ENCODE measurements at regions not wholly inside any gene's neighbourhood (a gene's known extent, or its start where the extent isn't known, plus 50 kb on each side); places are given as distances from the start of the nearest gene placed in this dataset.
A peak's percentile ranks its signal among the peaks of the same experiment; 100 is the strongest.
"Not testable (repeated sequence)": the region's sequence is repeated elsewhere in the genome, so short reads cannot be mapped to it uniquely, and the experiment has no call there.

DNA sequence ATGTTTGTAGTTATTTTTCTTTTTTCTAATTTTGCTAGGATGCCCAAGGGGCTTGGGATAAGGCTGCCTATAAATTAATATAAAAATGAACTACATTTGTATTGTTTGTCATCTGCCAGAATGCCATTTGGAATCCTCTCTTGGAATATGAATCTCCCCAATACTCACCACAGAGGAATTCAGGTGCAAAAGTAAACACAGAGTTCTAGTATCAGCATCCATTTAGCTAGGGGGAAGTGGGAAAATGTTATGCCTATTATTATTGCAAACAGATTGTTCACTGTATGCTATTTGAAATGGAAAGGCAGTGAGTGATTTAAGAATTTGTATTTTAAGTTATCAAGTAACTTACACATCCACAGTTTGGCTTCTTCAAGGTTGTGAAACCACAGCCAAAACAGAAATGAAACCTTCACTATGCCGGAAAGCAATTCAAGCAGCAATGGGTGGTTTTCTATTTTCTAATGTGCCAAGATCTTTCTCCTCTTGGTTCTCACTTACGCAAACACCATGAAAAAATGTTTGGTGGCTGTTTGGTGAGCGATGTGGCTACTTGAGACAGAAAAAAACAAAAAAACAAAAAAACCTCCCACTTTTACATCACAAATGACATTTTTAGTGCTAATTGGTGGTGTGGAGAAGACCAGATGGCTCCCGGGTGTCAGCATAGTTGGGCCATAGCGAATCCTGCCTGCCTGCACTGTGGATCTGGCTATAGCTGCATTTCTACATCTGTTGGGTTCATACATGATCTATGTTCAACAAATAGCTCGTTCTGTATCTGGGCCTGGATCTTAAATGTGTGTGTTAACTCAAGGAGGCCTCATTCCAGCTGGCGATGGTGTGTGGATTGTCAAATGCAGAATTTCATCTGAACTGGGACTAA, 200.8 kb upstream of the GIMD1 start:
- H3K4me3 ChIP-seq = no peak overlapping the region
- no peak overlapping the region for H3K27ac ChIP-seq
- no peaks in the 10 kb centered on the region for H3K27me3 ChIP-seq
- no peaks in the 10 kb centered on the region for H3K9me3 ChIP-seq (replicated peaks)
- H3K36me3 ChIP-seq = no peaks in the 10 kb centered on the region
- H3K4me1 ChIP-seq = no peaks in the 10 kb centered on the region
- no peak for DNase-seq

DNA sequence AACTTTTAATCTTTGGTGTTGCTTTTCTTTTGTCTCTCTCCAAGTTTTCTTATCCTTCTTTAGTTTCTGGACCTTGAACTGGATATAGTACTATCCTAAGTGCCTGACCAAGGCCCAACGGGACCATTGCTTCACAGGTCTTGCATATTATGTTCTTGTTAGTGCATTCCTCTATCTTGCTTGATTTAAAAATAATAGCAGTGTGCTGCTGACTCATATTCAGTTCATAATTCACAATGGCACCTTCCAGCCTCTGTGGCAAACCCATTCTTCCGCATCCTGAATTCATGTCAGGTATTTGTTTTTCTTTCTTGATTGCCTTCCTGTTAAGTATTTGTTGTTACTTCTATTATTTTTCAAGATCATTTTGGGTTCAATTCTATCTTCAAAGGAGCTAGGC, 197.1 kb upstream of the GIMD1 start:
- no peak for DNase-seq
- H3K27me3 ChIP-seq = no peaks in the 10 kb centered on the region
- no peaks in the 10 kb centered on the region for H3K9me3 ChIP-seq (replicated peaks)
- no peak overlapping the region for H3K27ac ChIP-seq
- no peak overlapping the region for H3K4me3 ChIP-seq
- no peaks in the 10 kb centered on the region for H3K36me3 ChIP-seq
- H3K4me1 ChIP-seq = no peaks in the 10 kb centered on the region

DNA sequence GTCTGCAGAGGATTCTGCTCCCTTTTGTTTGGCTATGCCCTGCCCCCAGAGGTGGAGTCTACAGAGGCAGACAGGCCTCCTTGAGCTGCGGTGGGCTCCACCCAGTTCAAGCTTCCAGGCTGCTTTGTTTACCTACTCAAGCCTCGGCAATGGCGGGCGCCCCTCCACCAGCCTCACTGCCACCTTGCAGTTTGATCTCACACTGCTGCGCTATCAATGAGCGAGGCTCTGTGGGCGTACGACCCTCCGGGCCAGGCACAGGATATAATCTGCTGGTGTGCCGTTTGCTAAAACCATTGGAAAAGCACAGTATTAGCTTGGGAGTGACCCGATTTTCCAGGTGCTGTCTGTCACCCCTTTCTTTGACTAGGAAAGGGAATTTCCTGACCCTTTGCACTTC, 195.1 kb upstream of the GIMD1 start:
- not testable (repeated sequence) for H3K27me3 ChIP-seq, H3K4me3 ChIP-seq

DNA sequence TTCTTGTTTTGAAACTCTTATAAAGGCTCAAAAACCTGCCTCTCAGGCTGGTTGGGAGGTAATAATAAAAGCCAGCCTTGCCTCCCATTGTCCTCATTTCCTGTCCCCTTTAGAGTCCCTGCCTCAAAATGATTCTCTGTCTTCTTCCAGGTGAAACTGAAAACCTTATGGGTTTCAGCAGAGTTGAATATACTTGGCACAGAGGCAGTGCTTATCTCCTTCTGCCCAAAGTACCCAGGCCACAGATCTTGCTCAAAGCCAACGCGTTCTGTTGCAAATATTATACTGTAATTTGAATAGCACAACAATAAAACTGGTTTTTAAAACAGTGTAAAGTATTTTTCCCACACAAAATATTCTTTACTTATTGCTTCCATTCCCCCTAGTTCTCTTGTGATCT, 183.1 kb upstream of the GIMD1 start:
- H3K4me3 ChIP-seq = no peak overlapping the region
- H3K9me3 ChIP-seq (replicated peaks) = no peaks in the 10 kb centered on the region
- no peaks in the 10 kb centered on the region for H3K36me3 ChIP-seq
- no peak overlapping the region for H3K27ac ChIP-seq
- H3K4me1 ChIP-seq = no peaks in the 10 kb centered on the region
- DNase-seq = no peak
- no peaks in the 10 kb centered on the region for H3K27me3 ChIP-seq

More for the DNA sequence above, 195.1 kb upstream of the GIMD1 start:
- H3K4me1 ChIP-seq; H3K36me3 ChIP-seq; H3K27ac ChIP-seq; DNase-seq; H3K9me3 ChIP-seq (replicated peaks): not testable (repeated sequence)

DNA sequence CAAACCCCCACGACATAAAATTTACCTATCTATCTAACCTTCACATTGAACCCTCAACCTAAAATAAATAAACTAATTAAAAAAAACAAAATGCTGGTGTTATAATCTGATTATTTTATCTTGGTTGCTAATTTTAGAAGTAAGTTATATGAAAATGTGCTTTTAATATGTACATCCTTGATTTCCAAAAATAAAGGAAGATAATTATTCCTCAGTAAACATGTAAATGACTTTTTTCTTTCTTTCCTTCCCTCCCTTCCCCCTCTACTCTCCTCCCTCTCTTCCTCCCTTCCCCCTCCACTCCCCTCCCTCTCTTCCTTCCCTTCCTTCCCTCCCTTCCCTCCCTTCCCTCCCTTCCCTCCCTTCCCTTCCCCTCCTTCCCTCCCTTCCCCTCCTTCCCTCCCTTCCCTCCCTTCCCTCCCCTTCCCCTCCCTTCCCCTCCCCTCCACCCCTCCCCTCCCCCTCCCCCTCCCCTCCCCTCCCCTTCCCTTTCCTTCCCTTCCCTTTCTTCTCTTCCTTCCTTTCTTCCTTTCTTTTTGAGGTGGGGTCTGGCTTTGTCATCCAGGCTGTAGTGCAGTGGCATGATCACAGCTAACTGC, 180.0 kb upstream of the GIMD1 start:
- H3K36me3 ChIP-seq = no peaks in the 10 kb centered on the region
- DNase-seq = no peak
- H3K4me3 ChIP-seq = no peak overlapping the region
- H3K27me3 ChIP-seq = no peaks in the 10 kb centered on the region
- no peaks in the 10 kb centered on the region for H3K9me3 ChIP-seq (replicated peaks)
- no peaks in the 10 kb centered on the region for H3K4me1 ChIP-seq
- no peak overlapping the region for H3K27ac ChIP-seq

DNA sequence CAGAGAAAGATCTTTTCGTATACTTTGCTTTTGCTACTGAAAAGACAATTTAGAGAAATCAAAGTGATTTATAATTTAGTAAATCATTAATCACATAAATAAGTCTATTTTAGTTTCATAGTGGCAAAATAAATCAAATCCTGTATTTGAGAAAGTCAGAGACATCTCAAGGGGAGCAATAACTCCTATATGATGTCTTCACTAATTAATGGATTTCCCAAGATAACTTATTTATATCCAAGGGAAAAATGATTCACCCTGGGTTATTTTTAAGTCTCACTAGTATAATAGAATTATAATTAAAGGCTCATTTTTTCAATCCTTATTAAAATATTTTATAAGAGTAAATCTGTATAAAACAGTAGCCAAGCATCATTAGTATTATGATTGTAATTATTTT, 177.8 kb upstream of the GIMD1 start:
- DNase-seq = no peak
- Histone ChIP-seq H3K9me3 (replicated peaks) (no peaks in the 10 kb centered on the region), H3K4me3 (no peak overlapping the region), H3K4me1 (no peaks in the 10 kb centered on the region), H3K27me3 (no peaks in the 10 kb centered on the region), H3K36me3 (no peaks in the 10 kb centered on the region), H3K27ac (no peak overlapping the region)

DNA sequence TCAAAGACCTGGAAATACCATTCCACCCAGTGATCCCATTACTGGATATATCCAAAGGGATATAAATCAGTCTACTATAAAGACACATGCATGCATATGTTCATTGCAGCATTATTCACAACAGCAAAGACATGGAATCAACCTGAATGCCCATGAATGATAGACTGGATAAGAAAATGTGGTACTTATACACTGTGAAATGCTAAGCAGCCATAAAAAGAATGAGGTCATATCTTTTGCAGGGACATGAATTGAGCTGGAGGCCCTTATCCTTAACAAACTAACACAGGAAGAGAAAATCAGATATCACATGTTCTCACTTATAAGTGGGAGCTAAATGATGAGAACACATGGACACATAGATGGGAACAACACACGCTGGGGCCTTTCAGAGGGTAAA, 174.0 kb upstream of the GIMD1 start:
- H3K4me3 ChIP-seq; H3K27ac ChIP-seq; DNase-seq; H3K36me3 ChIP-seq; H3K9me3 ChIP-seq (replicated peaks); H3K27me3 ChIP-seq; H3K4me1 ChIP-seq: not testable (repeated sequence)

DNA sequence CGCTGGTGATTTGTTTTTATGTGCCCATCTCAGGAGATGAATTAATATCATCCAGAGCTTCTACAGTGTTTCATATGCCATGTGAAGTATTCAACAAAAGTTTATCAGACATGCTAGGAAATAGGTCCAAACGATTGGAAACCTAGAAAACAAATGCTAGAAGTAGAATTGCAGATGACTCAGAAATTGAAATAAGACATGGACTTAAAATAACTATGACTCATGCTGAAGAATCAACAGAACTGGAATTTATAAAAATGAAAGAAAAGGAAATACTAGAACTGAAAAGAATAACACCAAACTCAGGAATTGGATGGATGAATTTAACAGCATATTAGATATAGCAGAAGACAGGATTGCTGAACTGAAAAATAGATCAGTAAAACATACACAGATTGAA, 172.7 kb upstream of the GIMD1 start:
- Histone ChIP-seq H3K27me3 (no peaks in the 10 kb centered on the region), H3K4me1 (no peaks in the 10 kb centered on the region), H3K9me3 (replicated peaks) (no peaks in the 10 kb centered on the region), H3K36me3 (no peaks in the 10 kb centered on the region), H3K4me3 (no peak overlapping the region), H3K27ac (no peak overlapping the region)
- no peak for DNase-seq

DNA sequence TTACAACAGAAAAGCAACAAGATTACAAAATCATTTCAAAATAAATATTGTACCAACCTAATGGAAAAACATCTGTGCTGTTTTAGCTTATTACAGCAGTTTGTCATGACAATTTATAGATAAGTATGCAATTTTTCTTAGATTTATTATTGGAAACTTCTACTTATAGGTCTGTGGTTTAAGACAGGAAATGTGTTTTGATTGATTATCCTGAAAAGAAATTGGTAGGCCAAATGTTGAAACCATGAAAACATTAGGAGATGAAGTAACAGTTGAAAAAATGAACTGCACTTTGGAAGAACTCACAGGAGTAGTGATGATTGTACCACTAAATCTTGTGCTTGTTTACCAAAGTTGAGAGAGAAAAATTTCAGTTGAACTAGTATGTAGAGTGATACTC, 162.2 kb upstream of the GIMD1 start:
- H3K27ac ChIP-seq = no peak overlapping the region
- DNase-seq = no peak
- H3K27me3 ChIP-seq = no peaks in the 10 kb centered on the region
- H3K9me3 ChIP-seq (replicated peaks) = no peaks in the 10 kb centered on the region
- H3K36me3 ChIP-seq = no peaks in the 10 kb centered on the region
- H3K4me3 ChIP-seq = no peak overlapping the region
- H3K4me1 ChIP-seq = no peaks in the 10 kb centered on the region

DNA sequence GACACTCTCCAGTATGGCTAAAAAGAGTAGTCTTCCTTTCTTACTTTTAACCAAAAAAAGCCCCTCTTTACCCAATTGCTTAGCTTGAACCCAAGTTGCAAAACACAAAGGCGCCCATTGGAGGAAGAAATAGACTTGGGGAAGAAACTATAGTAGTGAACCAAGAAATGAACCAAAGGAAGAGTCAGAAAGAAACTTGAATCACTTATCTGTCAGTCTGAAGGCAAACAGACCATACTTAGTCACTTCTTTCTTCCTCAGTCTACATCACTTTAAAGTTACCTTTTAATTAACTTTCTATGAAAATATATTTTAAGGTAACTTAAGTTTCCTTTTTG, 161.4 kb upstream of the GIMD1 start:
- Histone ChIP-seq H3K9me3 (replicated peaks) (no peaks in the 10 kb centered on the region), H3K4me1 (no peaks in the 10 kb centered on the region), H3K4me3 (no peak overlapping the region), H3K27me3 (no peaks in the 10 kb centered on the region), H3K27ac (no peak overlapping the region), H3K36me3 (no peaks in the 10 kb centered on the region)
- DNase-seq = no peak

DNA sequence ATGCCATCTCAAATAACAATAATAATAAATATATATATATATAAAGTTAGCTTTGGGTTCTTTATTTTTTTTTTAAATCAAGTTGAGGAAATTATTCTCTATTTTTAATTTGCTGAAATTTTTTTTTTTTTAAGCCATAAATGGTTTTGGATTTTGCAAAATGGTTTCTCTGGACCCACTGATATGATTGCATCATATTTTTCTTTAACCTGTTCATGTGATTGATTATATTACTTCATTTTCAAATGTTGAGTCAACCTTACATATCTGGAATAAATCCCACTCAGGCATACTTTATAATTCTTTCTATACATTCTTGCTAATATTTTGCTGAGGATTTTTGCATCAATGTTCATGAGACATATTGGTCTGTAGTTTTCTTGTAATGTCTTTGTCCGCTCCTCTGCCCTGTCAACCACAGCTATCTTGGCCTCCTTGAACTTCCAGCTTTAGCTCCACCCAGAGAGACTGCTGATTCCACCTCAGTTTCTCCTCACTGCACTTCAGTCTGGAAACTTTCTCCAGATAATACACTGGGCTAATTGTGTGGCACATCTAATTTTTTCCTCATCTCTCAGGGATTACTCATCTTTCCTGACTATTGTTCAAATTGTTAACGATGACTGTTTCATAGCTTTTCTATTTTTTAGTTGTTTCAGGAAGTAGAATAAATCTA, 160.9 kb upstream of the GIMD1 start:
- Histone ChIP-seq H3K27ac (no peak overlapping the region), H3K27me3 (no peaks in the 10 kb centered on the region), H3K9me3 (replicated peaks) (no peaks in the 10 kb centered on the region), H3K4me3 (no peak overlapping the region), H3K36me3 (no peaks in the 10 kb centered on the region), H3K4me1 (no peaks in the 10 kb centered on the region)
- no peak for DNase-seq

DNA sequence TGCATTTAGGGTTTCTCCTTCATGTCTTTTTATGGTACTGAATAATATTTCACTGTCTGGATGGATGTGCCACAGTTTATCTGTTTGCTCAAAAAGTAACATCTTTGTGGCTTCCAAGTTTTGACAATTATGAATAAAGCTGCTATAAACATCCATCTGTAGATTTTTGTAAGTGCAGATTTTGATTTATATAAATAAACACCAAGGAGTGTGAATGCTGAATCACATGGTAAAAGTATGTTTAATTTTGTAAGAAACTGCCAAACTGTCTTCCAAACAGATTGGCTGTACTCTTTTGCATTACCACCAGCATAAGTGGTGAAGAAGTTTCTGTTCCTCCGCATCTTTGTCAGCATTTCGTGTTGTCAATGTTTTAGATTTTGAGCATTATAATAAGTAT, 158.7 kb upstream of the GIMD1 start:
- no peaks in the 10 kb centered on the region for H3K9me3 ChIP-seq (replicated peaks)
- no peak overlapping the region for H3K4me3 ChIP-seq
- no peak overlapping the region for H3K27ac ChIP-seq
- H3K36me3 ChIP-seq = no peaks in the 10 kb centered on the region
- DNase-seq = no peak
- no peaks in the 10 kb centered on the region for H3K4me1 ChIP-seq
- no peaks in the 10 kb centered on the region for H3K27me3 ChIP-seq

DNA sequence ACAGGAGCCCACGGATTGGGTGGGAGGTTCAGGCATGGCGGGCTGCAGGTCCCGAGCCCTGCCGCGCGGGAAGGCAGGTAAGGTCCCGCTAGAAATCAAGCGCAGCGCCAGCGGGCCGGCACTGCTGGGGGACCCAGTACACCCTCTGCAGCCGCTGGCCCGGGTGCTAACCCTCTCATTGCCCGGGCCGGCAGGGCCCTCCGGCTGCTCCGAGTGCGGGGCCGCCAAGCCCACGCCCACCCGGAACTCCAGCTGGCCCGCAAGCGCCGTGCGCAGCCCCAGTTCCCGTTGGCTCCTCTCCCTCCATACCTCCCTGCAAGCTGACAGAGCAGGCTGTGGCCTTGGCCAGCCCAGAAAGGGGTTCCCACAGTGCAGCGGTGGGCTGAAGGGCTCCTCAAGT, 156.8 kb upstream of the GIMD1 start:
- H3K27me3 ChIP-seq; H3K4me1 ChIP-seq; DNase-seq; H3K4me3 ChIP-seq; H3K27ac ChIP-seq; H3K9me3 ChIP-seq (replicated peaks); H3K36me3 ChIP-seq: not testable (repeated sequence)

DNA sequence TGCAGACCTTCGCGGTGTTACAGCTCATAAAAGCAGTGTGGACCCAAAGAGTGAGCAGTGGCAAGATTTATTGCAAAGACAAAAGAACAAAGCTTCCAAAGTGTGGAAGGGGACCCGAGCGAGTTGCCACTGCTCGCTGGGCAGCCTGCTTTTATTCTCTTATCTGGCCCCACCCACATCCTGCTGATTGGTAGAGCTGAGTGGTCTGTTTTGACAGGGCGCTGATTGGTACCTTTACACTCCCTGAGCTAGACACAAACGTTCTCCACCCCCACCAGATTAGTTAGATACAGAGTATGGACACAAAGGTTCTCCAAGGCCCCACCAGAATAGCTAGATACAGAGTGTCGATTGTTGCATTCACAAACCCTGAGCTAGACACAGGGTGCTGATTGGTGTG, 156.2 kb upstream of the GIMD1 start:
- not testable (repeated sequence) for H3K4me1 ChIP-seq; H3K27me3 ChIP-seq; H3K36me3 ChIP-seq; H3K9me3 ChIP-seq (replicated peaks); H3K27ac ChIP-seq; DNase-seq; H3K4me3 ChIP-seq

DNA sequence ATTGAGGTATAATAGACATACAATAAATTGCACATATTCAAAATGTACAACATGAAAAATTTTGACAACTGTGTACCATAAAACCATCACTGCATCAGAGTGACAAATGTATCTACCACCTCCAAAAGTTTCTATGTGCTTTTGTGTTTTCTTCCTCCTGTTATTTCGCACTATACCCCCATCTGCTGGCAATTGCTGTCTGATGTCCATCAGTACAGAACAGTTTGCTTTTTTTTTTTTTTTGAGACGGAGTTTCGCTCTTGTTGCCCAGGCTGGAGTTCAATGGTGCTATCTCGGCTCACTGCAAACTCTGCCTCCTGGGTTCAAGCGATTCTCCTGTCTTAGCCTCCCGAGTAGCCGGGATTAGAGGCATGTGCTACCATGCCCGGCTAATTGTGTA, 154.3 kb upstream of the GIMD1 start:
- no peaks in the 10 kb centered on the region for H3K4me1 ChIP-seq
- H3K27ac ChIP-seq = no peak overlapping the region
- H3K4me3 ChIP-seq = no peak overlapping the region
- no peaks in the 10 kb centered on the region for H3K27me3 ChIP-seq
- H3K36me3 ChIP-seq = no peaks in the 10 kb centered on the region
- no peaks in the 10 kb centered on the region for H3K9me3 ChIP-seq (replicated peaks)
- peak; percentile 6 to 14 for DNase-seq

DNA sequence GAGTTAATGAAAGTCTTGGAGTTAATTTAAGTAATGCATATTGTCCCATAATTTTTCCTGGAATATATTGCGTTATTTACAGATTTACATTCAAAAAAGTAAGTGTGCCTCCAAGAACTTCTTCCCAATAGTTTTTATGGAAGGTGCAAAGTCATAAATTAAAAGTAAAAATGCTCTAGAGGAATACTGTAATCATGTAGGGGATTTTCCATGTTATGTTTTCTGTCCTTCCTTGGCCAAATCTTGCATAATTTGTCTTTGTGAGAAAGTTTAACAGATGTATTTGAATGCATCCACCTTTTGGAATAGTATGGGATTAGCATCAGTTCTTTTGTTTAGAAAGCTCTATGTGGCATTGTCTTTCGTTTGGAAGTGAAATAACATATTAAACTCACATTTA, 144.1 kb upstream of the GIMD1 start:
- Histone ChIP-seq H3K36me3 (no peaks in the 10 kb centered on the region), H3K4me3 (no peak overlapping the region), H3K4me1 (no peaks in the 10 kb centered on the region), H3K27ac (no peak overlapping the region), H3K27me3 (no peaks in the 10 kb centered on the region), H3K9me3 (replicated peaks) (no peaks in the 10 kb centered on the region)
- no peak for DNase-seq

Measured in SJCRH30 (cell line).